ENCODE measurements at regions not wholly inside any gene's neighbourhood (a gene's known extent, or its start where the extent isn't known, plus 50 kb on each side); places are given as distances from the start of the nearest gene placed in this dataset.

- DNase-seq = no peak
Observed at GRCh38 chr13:53207556-53207955, 178.9 kb downstream of the OLFM4 start.

DNA sequence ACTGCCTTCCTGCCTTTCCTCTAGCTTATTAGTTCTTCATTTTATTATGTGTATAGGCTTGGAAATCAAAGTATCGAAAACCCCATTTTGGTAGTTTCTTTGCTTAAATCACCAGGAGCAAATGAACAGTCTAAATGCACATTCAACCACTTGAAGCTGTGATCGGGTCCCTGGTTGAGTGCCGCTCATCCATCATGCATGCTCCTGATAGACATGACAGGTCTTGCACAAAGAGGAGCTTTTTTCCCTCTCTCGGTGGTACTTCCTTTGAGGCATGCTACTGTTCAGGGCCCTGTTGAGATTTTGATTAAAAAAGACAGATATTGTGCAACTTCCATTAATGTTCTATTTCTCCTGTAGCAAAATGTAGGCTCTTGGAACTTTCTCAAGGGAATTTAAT, 185.8 kb downstream of the OLFM4 start:
- no peak for DNase-seq

GRCh38 chr13:53215563-53215962, 186.9 kb downstream of the OLFM4 start:
- DNase-seq = no peak

GRCh38 chr13:53216773-53217172, 188.2 kb downstream of the OLFM4 start:
- no peak for DNase-seq

DNA sequence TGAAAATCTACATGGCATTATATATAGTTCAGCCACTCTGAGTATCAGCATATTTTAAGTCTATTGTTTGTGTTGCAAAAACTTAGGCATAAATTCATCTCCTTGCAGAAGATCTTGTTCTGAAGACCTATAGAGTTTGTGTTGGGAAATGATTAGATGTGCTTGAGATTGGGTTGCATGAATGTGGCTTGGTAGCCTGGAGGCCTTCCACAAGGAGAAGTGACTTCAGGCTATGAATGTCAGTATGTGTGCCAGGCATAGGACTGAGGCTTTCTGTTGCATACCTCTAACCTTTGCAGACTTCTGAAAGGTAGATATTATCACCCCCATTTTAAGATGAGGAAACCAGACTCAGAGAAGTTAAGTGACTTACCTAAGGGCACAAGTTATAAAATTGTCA, 188.6 kb downstream of the OLFM4 start:
- DNase-seq = no peak

- DNase-seq = no peak
Observed at GRCh38 chr13:53220038-53220437, 191.4 kb downstream of the OLFM4 start.

GRCh38 chr13:53237696-53238095, 209.1 kb downstream of the OLFM4 start:
- no peak for DNase-seq

GRCh38 chr13:53238261-53238660, 209.6 kb downstream of the OLFM4 start:
- no peak for DNase-seq

DNA sequence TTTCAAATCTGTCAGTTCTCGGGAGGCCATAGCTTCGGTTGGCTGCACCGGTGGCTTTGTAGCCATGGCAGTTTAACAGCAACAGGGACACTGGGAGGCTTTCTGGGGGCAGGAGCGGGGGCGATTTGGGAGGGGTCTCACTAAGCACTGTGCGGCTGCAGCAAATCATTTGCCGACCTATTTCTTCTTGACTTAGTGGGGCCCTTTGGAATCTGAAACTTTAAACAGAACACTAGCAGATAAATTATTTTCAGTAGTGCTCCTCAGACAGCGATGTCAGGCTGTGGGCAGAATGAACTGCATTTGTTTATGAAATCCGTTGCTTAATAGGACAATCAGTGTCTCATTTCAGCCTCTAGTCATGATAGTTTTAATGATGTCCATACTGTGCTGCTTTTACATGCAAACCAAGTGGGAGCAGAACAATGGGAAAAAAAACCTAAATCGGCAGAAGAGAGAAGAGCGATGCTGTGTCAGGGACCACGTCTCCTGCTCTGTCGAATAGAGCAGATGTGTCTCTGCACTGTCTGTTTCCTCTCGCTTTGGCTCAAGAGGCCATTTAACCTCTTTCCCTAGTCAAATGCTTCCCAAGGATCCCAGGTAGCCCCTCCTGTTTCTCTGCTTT, 211.9 kb downstream of the OLFM4 start:
- DNase-seq = no peak

GRCh38 chr13:53241891-53242348, 213.3 kb downstream of the OLFM4 start:
- no peak for DNase-seq

- DNase-seq = no peak
Observed at GRCh38 chr13:53249236-53249635, 220.6 kb downstream of the OLFM4 start.

DNA sequence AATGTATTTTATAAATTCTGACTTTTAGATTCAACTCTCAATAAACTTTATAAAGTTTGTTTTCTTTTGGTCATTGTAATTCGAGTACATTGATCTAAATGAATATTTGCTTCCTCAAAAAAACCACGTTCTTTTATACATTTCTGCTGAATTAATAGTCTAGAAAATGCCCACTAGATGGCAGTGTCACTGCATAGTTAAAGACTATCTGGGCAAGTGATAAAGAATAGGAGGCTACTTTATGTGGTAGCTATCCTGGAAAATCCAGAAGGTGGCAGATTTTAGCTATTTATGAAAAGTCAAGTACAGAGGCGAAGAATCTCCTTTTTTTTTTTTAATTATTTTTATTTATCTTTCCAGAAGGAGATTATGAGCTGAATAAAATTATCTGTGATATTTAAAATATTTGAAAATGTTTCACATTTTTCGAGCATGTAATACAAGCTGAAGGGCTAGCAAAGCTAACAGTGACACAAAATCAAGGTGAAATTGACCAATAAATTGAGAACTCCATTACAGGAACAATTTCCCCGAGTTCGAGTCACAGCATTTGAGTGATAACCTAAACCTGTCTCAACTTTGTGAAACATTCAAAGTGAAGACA, 221.8 kb downstream of the OLFM4 start:
- DNase-seq = peak; percentile 69

GRCh38 chr13:53250977-53251376, 222.4 kb downstream of the OLFM4 start:
- DNase-seq = no peak

DNA sequence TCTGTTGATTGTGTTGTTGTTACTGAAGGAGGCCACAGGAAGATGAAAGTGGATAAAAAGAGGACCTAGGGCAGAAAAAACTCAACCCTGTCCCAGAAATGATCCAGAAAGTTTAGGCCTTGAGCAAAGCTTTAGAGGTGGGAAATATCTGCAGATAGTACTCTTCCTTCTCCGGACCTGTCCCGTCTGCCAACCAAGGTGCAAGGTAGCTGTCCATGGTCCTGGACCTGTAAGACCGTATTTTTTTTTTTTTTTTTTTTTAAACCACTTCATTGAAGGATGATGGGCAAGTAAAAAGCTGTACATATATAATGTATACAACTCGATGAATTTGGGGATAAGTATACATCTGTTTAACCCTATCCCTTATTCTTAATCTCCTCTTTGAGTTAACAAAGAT, 225.9 kb downstream of the OLFM4 start:
- DNase-seq = no peak

DNA sequence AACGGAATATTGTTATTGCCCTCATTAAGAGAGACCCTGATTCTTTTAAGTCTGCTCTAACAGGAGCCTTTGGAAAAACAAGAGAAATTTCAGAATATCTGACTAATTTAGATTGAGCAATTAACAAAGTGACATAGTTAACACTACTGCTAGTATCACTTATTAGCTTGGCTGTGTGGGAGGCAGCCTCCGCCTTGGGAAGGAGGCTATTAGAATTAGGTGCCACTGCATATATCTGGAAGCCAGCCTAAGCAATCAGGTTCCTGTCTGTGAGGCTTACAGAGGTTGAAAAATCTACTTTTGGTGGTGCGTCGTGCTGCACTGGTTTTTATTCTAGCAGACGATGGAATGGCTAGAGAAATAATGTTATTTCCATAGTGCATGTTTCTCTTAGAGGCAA, 227.2 kb downstream of the OLFM4 start:
- no peak for DNase-seq

DNA sequence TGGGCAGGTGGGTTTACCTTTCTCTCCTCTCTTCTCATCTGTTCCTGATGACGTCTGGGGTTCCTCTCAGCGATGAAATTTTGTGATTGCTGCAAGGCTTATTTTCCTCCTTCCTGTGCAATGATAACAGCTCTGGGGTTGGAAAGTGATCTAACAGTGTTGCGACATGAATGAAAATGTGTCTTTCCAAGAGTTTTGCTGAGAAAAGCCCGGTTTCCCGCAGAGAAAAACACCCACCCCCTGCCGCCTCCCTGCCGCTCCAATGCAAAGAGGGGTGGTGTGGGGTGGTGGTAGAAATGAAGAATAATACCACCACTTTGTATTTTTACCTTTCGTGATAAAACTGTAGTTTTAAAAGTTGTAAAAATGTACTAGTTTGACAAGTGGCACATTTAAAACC, 232.0 kb downstream of the OLFM4 start:
- DNase-seq = no peak

GRCh38 chr13:53264751-53265385, 236.3 kb downstream of the OLFM4 start:
- no peak for DNase-seq

GRCh38 chr13:53266757-53267156, 238.1 kb downstream of the OLFM4 start:
- no peak for DNase-seq

- no peak for DNase-seq
Observed at GRCh38 chr13:53269634-53270033, 241.0 kb downstream of the OLFM4 start.

- DNase-seq = no peak
Observed at GRCh38 chr13:53272873-53273272, 244.3 kb downstream of the OLFM4 start.

- no peak for DNase-seq
Observed at GRCh38 chr13:53276265-53276664, 247.7 kb downstream of the OLFM4 start.

DNA sequence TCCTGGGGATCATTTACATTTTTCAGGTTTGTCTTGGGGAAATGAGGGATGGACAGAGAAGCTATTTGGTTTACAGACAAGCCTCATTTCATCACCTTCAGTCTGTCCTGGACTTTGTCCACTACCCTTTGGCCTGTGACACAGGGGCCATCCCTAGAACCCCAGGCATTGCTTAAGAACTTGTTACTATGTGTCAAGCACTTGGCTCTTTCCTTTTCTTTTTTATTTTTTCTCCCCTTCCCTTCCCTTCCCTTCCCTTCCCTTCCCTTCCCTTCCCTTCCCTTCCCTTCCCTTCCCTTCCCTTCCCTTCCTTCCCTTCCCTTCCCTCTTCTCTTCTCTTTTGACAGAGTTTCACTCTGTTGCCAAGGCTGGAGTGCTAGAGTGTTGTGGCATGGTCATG, 253.1 kb downstream of the OLFM4 start:
- no peak for DNase-seq

DNA sequence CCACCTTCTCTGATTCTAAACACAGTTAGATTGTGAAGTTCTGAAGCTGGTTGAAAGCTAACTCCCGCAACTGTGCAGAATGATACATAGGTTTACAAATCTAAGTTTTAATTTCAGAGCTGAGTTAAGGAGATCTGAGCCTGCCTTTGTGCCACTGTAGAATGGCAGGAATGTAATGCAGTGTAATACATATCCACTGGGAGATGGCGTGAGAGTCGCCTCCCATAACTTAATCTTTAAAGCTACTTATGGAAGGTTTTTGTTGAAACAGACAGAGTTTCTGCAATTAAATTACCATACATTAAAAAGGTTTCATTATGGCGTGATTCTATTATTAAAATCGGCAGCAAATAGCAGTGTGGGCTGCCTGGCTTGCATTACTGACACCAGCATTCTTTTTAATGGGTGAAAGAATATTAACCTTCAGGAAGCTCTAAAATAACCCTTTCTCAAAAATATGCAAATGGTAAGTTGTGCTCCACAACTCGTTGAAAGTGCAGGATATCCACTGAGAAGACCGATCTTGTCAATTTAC, 257.4 kb downstream of the OLFM4 start:
- no peak for DNase-seq

GRCh38 chr13:53298396-53298795, 269.8 kb downstream of the OLFM4 start:
- no peak for DNase-seq

Data from activated CD4-positive, alpha-beta T cell treated with anti-CD3 and anti-CD28 coated beads, Interleukin-2, Interleukin-6, amounts not matched to agents 100 ng/mL and 50 ng/mL, durations not matched to agents 16 hours and 8 hours (primary cell).